ENCODE measurements at regions not wholly inside any gene's neighbourhood (a gene's known extent, or its start where the extent isn't known, plus 50 kb on each side); places are given as distances from the start of the nearest gene placed in this dataset.

DNA sequence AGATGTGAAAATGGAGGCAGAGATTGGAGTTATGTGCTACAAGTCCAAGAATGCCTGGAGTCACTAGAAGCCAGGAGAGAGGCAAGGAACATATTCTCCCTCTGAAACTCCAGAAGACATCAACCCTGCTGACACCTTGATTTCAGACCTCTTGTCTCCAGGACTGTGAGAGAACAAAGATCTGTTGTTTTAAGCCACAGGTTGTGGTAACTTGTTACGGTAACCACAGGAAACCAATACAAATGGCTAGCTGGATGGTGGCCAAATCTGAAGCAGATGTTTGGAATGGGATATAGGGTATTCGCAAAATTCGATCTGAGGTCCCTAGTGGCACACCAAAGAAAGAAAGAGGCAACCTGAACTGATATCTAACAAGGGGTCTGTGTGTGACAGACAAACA is 129.0 kb downstream of the HERPUD2 start:
- TF ChIP-seq, protein P1, sequence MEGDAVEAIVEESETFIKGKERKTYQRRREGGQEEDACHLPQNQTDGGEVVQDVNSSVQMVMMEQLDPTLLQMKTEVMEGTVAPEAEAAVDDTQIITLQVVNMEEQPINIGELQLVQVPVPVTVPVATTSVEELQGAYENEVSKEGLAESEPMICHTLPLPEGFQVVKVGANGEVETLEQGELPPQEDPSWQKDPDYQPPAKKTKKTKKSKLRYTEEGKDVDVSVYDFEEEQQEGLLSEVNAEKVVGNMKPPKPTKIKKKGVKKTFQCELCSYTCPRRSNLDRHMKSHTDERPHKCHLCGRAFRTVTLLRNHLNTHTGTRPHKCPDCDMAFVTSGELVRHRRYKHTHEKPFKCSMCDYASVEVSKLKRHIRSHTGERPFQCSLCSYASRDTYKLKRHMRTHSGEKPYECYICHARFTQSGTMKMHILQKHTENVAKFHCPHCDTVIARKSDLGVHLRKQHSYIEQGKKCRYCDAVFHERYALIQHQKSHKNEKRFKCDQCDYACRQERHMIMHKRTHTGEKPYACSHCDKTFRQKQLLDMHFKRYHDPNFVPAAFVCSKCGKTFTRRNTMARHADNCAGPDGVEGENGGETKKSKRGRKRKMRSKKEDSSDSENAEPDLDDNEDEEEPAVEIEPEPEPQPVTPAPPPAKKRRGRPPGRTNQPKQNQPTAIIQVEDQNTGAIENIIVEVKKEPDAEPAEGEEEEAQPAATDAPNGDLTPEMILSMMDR (IDR thresholded peaks at IDR 0.05): no peak
- TF ChIP-seq POLR2A (IDR thresholded peaks at IDR 0.05): no peak
